GM12892 (cell line): ENCODE measurements at regions not wholly inside any gene's neighbourhood (a gene's known extent, or its start where the extent isn't known, plus 50 kb on each side); places are given as distances from the start of the nearest gene placed in this dataset.
A peak's percentile ranks its signal among the peaks of the same experiment; 100 is the strongest.

ENCODE experiments used
- DNase-seq: peaks from one replicate; pipeline ENCODE4 v3.0.0; 2011; ENCODE audit not compliant: insufficient read length
- FAIRE-seq: peaks from 2 replicates; lab custom pipeline; 2011; peaks lifted over from hg19 to GRCh38; lab: Jason Lieb, UNC
- POLR2A ChIP-seq: IDR thresholded peaks from 2 replicates; pipeline ENCODE4 v1.6.1; 2011; ENCODE audit warnings: low read depth, low read length, control low read depth
- POLR2AphosphoS5 ChIP-seq: IDR thresholded peaks from 2 replicates; pipeline ENCODE4 v1.6.1; 2011; ENCODE audit warnings: low read depth, low read length, control low read depth
- TAF1 ChIP-seq: IDR thresholded peaks from 2 replicates; pipeline ENCODE4 v1.6.1; 2011; ENCODE audit warnings: low read depth, mild to moderate bottlenecking, control low read depth, low read length, borderline replicate concordance

GRCh38 chr2:198347349-198347748, 543.0 kb downstream of the PLCL1 start:
- FAIRE-seq: no peak
- DNase-seq: no peak
- TF ChIP-seq POLR2AphosphoS5: no peak
- TF ChIP-seq TAF1: no peak
- no peak for TF ChIP-seq POLR2A

- DNase-seq (no peak), FAIRE-seq (peak; percentile 33)
- TF ChIP-seq POLR2A: no peak
- no peak for TF ChIP-seq TAF1
- TF ChIP-seq POLR2AphosphoS5: no peak
These were observed 539.1 kb downstream of the PLCL1 start for GRCh38 chr2:198343471-198343870.

- FAIRE-seq: no peak
- TF ChIP-seq POLR2AphosphoS5 (no peak), POLR2A (no peak), TAF1 (no peak)
- DNase-seq: no peak
These were observed 536.5 kb downstream of the PLCL1 start for GRCh38 chr2:198340846-198341245.

GRCh38 chr2:198339116-198339515, 534.7 kb downstream of the PLCL1 start:
- no peak for DNase-seq
- no peak for TF ChIP-seq POLR2A
- TF ChIP-seq POLR2AphosphoS5: no peak
- TF ChIP-seq TAF1: no peak
- FAIRE-seq: no peak

- FAIRE-seq: no peak
- DNase-seq: no peak
- no peak for TF ChIP-seq POLR2AphosphoS5
- TF ChIP-seq POLR2A: no peak
These were observed 533.0 kb downstream of the PLCL1 start for GRCh38 chr2:198337368-198337767.

- DNase-seq (no peak), FAIRE-seq (no peak)
- no peak for TF ChIP-seq POLR2AphosphoS5
- no peak for TF ChIP-seq TAF1
- TF ChIP-seq POLR2A: no peak
These were observed 524.1 kb downstream of the PLCL1 start for GRCh38 chr2:198328454-198328853.

GRCh38 chr2:198327526-198327925, 523.1 kb downstream of the PLCL1 start:
- FAIRE-seq (no peak), DNase-seq (no peak)
- TF ChIP-seq POLR2A: no peak
- TF ChIP-seq TAF1: no peak
- no peak for TF ChIP-seq POLR2AphosphoS5

- FAIRE-seq (no peak), DNase-seq (no peak)
- TF ChIP-seq POLR2AphosphoS5 (no peak), TAF1 (no peak)
These were observed 522.0 kb downstream of the PLCL1 start for GRCh38 chr2:198326431-198326830.

- DNase-seq: no peak
- TF ChIP-seq POLR2AphosphoS5 (no peak), POLR2A (no peak), TAF1 (no peak)
- no peak for FAIRE-seq
These were observed 521.0 kb downstream of the PLCL1 start for GRCh38 chr2:198325359-198325758.

- FAIRE-seq (no peak), DNase-seq (no peak)
- TF ChIP-seq POLR2A (no peak), TAF1 (no peak), POLR2AphosphoS5 (no peak)
These were observed 519.7 kb downstream of the PLCL1 start for GRCh38 chr2:198324071-198324470.

- no peak for DNase-seq
These were observed 517.9 kb downstream of the PLCL1 start for GRCh38 chr2:198322275-198322674.

GRCh38 chr2:198321522-198322088, 517.2 kb downstream of the PLCL1 start:
- TF ChIP-seq POLR2AphosphoS5 (no peak), TAF1 (no peak), POLR2A (no peak)
- no peak for FAIRE-seq
- DNase-seq: no peak

More at GRCh38 chr2:198322275-198322674, 517.9 kb downstream of the PLCL1 start:
- no peak for FAIRE-seq
- TF ChIP-seq POLR2A (no peak), TAF1 (no peak), POLR2AphosphoS5 (no peak)

- no peak for FAIRE-seq
- DNase-seq: no peak
- TF ChIP-seq POLR2AphosphoS5: no peak
- TF ChIP-seq TAF1: no peak
- TF ChIP-seq POLR2A: no peak
These were observed 512.5 kb downstream of the PLCL1 start for GRCh38 chr2:198316852-198317396.
